Stimulated activated CD8-positive, alpha-beta memory T cell treated with anti-CD3 and anti-CD28 coated beads, Interleukin-7, amount 100 ng/mL, for 4 hours (primary cell): ENCODE measurements at regions not wholly inside any gene's neighbourhood (a gene's known extent, or its start where the extent isn't known, plus 50 kb on each side); places are given as distances from the start of the nearest gene placed in this dataset.
"Not testable (repeated sequence)": the region's sequence is repeated elsewhere in the genome, so short reads cannot be mapped to it uniquely, and the experiment has no call there.

Experiments
- DNase-seq, 2 donors: peaks; one replicate each; pipeline ENCODE4 v3.0.0-alpha.2; 2020; ENCODE audit warnings: low read depth in 2 of 2

GRCh38 chr9:31744589-31744988 is 639.9 kb upstream of the ACO1 start:
- DNase-seq = no peak

GRCh38 chr9:31745468-31745867 is 639.0 kb upstream of the ACO1 start:
- no peak for DNase-seq

DNA sequence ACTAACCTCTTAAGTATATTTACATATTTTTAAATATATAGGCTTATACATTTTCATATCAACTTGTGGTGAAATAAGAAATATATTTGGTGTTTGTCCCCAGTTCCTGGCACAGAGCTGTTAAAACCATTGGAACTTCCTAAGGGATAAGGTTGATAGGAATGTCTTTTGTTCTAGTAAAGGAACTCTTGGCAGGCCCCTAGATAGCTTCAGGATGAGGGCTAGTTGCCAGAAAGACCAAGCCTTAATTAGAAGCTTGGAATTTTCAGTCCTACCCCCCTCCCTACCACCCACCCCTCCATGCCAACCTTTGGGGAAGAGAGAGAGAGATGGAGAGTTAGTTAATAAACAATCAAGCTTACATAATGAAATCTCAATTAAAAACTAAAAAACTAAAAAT is 638.6 kb upstream of the ACO1 start:
- no peak for DNase-seq

GRCh38 chr9:31753756-31754155 is 630.7 kb upstream of the ACO1 start:
- no peak for DNase-seq

- DNase-seq = no peak
These were observed 624.7 kb upstream of the ACO1 start for GRCh38 chr9:31759703-31760102.

- not testable (repeated sequence) for DNase-seq
These were observed 610.4 kb upstream of the ACO1 start for GRCh38 chr9:31774021-31774420.

- DNase-seq = no peak
These were observed 609.9 kb upstream of the ACO1 start for GRCh38 chr9:31774571-31774970.

- no peak for DNase-seq
These were observed 608.0 kb upstream of the ACO1 start for GRCh38 chr9:31776471-31776870.

DNA sequence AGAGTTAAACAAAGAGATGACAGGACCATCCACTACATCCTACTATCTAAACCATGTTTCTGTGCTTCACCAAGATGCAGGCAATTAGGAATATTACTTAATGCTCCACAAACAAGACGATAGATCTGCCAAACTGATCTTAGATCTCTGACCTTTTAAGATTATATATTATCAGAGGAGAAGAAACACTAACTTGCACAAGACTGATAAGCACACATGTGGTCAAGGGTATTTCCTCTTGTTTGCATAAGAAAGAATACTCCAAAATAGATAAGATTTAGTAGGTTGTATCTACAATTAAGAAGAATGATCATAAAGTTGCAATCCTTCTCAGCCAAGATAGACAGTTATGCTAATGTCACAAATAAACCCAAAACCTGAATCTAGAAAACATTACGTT is 601.0 kb upstream of the ACO1 start:
- DNase-seq = no peak

DNA sequence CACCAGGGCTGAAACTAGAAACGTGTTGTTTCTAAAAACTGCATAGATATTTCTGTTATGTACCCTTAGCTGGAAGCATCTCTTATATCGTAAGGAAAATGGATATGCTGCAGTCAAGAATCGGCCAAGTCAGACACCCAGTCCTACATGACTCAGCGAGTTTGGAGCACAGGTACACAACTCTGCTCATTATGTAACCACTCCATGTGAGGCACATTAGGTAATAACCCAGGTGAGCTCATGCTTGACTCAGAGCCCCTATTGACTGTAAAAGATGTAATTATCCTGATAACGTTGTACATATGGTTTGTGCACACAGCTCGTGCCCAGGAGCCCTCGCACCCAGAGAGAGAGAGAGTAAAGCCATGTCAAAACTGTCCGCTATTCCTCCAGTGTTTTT is 593.7 kb upstream of the ACO1 start:
- no peak for DNase-seq

- no peak for DNase-seq
These were observed 584.4 kb upstream of the ACO1 start for GRCh38 chr9:31799953-31800609.

DNA sequence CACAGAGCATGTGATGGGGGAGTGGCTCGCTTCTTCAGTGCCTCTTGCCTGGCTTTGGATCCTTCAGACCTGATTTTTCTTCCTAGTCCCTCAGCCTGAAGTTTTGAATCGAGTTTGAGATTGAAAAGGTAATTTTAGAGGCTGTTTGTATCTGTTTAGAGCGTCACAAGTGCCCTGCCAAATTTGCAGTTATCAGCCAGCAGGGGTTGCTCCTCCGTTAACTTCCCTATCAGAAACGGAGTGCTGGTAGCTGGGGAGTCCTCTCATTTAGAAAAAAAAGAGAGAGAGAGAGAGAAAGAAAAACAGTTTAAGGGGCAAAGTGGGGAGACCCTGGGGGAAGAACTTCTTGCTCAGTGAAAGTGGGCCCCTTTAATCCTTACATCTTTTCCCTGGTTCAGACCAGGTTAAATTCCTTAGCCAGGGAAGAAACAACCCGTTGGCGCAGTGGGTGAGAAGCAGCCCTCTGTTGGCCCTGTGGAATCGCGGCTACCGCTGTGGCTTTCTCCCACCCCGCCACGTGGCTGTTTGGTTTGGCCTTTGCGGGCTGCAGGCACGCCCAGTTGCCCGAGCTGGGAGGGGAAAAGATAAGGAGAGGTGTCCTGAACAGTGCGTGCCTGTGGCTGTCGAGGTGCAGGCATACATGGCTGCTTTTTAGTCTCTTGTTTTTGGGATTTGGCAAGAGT is 576.7 kb upstream of the ACO1 start:
- no peak for DNase-seq

GRCh38 chr9:31808766-31809165 is 575.7 kb upstream of the ACO1 start:
- DNase-seq = no peak

- DNase-seq = no peak
These were observed 564.0 kb upstream of the ACO1 start for GRCh38 chr9:31820426-31820825.

GRCh38 chr9:31821583-31821982 is 562.9 kb upstream of the ACO1 start:
- DNase-seq = no peak

DNA sequence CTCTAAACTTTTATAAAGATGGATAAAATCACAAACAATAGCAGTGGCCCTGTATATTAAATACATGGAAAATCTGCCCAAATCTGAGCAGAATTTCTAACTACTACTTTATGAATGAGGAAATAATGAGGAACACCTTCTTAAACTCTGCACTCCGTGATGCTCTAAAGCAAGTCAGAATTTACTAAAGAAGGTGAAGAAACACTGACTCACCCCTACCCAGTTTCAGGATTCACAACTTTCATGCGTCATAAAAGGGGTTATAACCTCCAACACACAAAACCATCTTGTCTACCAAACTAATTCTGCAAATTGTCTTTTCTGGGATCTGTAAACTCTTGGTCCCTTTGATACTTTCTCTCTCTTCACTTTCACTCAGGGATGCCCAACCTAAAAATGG is 561.1 kb upstream of the ACO1 start:
- DNase-seq = no peak

- DNase-seq = no peak
These were observed 559.6 kb upstream of the ACO1 start for GRCh38 chr9:31824860-31825259.

DNA sequence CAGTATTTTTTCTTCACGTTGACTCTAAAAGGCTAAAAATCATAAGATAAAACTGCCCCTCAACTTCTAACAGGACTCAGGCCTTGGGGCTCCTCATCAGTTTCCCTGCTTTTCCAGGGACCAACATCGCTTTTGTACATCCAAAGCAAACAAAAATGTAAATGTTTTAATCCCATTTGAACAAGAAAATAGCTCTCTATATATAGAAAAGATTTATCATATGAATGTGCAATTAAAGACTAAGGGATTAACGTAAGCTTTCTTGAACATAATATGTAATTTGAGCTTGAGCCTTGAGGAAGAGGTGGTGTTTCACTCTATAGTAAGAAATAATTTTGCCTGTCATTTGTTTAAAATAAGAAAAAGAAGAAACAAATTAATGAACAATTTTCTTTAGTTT is 547.2 kb upstream of the ACO1 start:
- no peak for DNase-seq

DNA sequence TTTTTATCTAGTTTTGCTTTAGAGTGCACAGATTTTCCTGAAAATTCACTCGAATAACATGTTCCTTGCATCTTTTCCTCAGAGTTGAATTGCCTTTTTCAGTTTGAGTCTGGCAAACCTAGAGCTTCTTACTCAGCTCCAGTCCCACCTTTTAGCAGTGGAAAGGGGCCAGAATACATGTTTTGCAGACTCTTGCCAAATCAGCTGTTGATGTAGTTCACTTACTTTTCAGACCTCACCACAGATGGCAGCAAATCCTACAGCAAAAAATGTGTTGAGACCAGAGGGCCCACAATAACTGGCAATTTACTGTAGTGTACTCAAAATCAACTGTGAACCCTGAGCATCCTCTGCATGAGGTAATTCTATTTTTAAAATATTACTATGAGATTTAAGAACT is 545.2 kb upstream of the ACO1 start:
- DNase-seq = no peak

DNA sequence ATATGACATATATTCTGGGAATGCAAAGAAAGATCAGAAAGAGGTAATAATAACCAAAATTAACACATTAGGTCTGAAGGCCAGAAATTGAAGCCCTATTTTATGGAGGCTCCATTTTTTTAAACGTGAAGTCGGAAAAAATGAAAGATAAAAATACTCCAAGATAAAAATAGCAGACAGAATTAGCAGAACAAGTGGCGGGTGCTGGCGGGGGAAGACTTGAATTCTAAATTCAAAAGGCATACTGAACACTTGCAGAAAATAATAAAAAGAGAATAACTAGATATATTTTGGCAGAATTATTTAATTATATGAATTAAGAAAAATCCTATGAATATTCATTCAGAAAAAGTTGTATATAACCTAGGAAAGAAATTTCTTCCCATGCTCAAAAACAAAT is 543.7 kb upstream of the ACO1 start:
- no peak for DNase-seq

DNA sequence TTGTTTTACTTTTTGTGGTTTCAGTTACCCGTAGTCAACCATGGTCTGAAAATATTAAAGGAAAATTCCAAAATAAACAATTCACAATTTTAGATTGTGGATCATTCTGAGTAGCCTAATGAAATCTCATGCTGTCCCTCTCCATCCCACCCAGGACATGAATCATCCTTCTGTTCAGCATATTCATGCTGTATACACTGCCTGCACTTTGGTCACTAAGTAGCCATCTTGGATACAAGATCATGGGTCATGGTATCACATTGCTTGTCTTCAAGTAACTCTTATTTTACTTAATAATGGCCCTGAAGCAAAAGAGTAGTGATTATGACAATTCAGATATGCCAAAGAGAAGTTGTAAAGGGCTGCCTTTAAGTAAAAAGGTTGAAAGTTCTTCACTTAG is 536.5 kb upstream of the ACO1 start:
- DNase-seq = no peak

- no peak for DNase-seq
These were observed 535.7 kb upstream of the ACO1 start for GRCh38 chr9:31848505-31849285.

DNA sequence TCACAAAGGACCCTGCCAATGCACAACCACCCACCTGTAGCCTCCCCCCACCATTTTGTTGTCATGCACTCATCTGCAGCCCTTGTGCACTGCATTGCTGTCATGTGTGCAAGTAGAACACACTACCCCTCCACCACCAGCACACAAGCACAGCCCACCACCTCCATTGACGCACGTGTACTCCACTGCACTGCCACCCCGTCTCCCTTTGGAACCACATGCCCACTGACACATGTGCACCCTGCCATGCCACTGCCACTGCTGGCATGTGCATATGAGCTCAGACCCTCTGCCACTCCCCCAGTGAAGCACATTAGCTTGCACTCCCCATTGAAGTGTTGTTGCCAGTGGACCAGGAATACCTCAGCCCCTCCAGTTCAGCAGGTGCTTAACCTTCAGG is 530.3 kb upstream of the ACO1 start:
- no peak for DNase-seq
